HG03103 (cell line): ENCODE measurements at regions not wholly inside any gene's neighbourhood (a gene's known extent, or its start where the extent isn't known, plus 50 kb on each side); places are given as distances from the start of the nearest gene placed in this dataset.

ENCODE experiments used
- ATAC-seq: cut with Tn5 transposase; IDR thresholded peaks from one replicate; pipeline ENCODE4 v1.9.1; 2021; ENCODE audit warnings: low read depth; ENCODE audit not compliant: unreplicated experiment

DNA sequence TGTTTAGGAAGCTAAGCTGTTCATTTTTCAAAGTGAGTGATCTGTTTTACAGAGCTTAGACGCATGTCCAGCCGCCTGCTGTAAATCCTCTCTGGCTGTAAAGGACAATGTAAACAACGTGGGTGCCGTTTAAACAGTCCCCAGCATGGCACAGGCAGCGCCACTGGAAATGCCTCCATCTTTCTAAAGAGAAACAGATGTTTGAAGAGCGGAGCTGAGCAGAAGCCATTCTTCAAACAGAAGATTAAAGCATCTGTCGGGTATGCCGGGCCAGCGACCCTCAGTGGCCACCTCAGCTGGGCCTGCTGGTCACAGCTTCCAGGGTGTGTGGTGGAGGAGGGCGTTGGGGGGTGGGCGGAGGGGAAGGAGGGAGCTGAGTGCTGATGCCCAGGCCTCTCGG is 138.6 kb downstream of the ERMARD start:
- no peak for ATAC-seq

DNA sequence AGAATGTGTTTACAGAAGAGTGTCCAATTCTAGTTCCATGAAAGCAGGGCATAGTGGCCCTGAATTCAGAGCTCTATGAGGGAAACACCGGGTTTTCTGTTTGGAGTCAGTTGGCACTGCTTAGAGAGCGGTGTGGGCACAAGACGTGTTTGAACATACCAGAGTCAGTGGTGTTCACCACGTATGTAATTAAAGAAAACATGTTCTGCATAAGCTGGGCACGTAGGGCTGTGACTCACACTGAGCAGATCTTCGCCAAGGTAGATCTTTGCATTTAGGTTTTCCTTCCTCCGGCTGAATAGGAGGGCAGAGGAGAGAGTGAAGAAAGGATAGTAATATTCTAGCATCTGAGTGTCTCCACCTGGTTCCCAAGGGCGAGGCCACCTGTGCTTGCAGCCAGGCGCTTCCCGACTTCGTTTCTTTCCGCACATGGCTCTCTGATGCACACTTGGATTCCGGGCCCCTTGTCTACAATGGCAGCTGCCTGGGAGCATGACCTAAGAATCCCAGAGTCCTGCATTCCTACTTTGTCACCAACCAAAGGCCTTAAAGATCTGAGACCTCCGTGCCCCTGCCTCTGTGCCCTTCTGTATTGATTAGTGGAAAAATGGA is 136.2 kb downstream of the ERMARD start:
- ATAC-seq: no peak

DNA sequence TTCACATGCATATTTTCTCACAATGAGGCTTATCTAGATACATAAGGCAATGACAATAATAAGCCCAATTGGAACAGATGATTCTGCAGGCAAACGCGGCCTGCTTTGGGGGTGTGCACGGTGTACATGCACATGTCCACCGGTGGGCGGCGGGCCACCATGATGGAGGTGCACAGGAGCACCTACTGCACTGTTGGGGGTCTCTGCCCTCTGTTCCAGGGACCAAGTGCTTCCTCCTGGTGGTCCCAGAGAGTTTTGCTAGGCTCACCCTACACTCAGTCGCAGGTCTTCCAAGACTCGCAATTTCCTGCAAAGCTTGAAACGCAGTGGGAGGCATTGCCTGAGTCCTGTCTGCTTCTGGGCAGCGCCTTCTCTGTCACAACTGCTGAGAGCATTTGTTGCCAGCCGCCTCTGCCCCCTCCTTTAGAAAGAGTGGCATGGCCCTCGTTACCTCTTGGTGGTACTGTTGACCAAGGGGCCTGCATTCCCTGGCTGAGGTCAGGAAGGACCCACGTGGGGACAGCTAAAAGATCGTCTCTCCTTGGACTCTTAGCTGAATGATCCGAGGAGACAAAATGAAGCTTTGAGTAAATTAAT is 135.3 kb downstream of the ERMARD start:
- ATAC-seq: no peak

DNA sequence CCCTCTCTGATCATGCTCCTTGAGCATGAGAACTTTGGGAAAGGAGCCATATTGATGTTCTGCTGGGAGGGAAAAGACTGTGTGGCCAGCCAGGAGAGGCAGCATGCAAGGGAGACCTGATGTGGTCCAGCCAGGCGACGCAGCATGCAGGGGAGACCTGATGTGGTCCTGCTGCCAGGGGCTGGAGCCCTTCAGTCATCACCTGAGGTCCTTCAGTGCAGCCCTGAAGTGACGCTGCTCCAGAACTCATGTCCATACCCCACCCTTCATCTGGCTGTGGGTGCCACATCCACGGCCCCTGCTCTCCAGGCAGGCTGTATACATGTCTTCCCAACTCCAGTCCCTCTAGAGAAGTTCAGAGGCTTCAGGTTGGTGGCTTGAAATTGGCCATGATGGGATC is 134.4 kb downstream of the ERMARD start:
- ATAC-seq: no peak

DNA sequence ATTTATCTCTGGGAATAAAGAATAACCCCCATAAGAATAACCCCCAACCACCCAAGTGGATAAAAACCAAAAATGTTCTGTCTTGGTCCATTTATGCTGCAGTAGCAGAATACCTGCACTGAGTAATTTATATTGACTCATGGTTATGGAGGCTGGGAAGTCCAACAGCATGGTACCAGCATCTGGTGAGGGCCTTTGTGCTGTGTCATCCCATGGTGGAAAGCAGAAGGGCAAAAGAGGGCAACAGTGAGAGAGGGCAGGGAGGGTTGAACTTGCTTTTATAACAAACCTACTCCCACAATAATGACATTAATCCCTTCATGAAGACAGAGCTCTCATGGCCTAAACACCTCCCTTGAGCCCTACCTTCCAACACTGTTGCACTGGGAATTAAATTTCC is 133.7 kb downstream of the ERMARD start:
- ATAC-seq: no peak

DNA sequence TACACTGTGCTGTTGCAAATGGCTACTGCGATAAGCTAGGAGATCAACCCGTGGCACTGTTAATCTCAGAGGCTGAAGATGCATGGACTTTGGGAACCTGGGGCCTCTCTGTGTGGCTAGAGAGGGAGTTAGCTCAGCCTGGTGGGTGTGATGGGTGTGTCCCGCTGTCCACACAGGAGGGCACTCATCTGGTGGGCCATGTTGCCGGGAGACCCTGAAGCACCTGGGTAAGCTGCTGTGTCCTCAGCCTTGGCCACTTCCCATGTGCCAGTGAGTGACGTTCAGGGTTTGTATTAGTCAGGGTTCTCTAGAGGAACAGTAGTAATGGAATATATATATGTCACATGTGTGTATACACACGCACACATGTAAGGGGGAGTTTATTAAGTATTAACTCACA is 132.7 kb downstream of the ERMARD start:
- ATAC-seq: no peak

DNA sequence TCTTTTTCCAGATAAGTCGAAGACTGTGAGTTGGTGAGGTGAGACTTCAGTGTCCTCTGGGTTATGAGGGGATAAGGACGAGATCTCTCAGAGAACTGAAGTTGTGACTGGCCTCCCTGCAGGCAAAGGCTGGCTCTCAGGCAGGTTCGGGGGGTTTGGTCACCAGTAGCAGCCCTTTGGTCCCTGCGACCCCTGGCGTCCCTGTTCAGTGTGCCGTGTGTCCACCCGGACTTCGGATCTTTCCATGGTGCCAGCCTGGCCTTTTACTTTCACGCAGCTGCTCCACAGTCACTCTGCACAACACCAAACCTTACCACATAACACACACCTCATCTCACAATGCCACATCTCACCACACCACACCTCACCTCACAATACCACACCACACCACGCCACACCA is 131.9 kb downstream of the ERMARD start:
- ATAC-seq: no peak

DNA sequence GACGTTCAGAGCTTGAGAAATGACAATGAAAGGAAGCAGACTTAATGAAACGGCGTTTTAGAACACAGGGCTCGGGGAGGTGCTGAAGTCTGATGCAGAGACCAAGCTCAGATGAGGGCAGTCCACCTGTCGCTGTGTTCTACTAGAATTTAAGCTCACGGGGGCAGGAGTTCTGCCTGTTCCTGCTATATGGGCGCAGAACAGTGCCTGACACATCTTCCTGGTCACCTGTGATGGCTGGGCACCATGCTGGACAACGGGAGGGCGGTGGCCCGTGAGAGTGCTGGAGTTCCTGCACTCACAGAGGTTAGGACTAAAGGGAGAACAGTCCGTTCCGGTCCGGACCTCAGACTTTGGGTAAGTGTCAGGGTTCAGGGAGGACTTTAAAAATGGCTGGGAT is 130.6 kb downstream of the ERMARD start:
- no peak for ATAC-seq

DNA sequence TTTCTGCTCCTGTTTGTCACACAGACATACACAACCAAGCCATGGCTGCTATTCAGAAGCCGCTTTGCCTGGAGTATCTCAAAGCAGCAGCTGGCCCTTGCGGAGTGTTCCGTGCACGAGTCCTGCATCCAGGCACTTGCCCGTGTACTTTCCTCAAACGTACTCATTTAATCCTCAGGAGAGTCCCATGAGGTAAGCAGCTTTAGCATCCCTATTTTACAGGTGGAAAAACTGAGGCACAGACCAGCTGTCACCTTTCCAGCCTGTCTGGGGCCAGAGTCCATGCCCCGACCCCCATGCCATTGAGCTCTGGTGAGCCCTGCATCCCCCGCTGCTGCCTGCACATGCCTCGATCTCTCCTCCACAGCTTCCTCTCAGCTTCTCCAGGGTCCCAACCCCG is 130.0 kb downstream of the ERMARD start:
- ATAC-seq: no peak

DNA sequence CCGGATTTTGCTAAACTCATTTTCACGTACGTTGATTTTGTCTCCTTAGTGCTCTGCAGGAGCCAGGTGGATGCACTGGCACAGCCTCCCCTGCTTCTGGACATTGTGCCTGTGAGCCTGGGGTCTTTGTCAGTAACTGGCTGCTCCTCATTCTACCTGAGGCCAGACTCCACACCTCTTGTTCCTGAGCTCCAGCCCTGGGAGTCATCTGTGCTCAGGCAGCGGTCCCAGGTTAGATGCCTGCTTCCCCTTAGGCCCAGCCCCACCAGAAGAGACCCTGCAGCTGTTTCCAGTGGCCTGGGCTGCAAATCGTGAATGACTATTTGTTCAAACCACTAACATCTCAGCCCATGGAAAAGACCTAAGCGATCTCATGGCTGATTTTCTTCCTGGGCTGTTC is 129.1 kb downstream of the ERMARD start:
- no peak for ATAC-seq

DNA sequence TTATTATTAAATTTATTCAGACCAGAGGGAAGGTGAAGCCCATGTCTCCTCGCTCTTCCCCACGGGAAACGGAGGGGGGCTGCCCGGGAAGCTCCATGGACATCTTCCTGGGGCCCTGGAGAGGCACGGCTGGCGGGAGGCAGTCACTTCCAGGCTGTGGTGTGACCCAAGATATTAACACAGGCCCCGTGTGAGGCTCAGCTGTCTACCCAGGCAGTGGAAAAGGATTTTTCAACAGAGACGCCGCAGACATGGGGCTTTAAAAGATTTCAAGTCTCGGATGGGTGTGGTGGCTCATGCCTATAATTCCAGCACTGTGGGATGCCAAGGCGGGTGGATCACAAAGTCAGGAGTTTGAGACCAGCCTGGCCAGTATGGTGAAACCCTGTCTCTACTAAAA is 117.9 kb downstream of the ERMARD start:
- no peak for ATAC-seq

DNA sequence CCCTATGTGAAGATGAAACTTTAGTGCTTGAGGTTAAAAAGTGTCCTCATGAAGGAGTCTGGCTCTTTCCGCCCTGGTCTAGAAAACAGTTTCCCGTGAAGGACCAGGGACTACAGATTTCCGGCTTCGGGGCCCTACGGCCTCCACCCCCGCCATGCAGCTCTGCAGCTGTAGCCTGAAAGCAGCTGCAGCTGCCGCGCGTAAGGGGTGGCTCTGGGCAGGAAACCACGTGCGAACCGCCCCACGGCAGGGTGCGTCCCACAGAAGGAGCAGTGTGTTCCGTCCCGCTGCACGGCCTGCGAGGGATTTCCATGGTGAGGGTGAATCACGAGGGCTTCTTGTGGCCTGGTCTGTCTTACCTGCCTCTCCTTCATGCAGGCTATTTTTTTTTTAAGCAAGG is 117.0 kb downstream of the ERMARD start:
- no peak for ATAC-seq

DNA sequence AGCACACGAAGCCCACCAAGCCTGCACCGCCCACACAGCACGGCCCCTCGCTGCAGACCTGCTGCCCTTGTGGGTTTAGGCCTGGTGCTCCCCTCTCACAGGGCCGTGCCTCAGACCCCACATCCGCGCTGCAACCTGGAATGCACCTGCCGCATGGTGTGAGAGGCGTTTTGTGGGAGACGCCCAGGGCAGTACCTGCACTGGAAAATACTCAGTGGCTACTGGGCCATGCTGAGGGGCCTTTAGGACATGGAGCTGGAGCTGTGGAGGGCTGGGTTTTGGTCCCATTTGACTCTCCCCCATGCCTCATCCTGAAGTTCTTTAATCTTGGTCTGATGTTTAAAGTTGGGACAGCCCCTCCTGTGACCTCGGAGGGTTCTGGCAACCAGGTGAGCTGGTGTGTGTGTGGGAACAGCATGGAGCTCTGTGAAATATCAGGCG is 116.3 kb downstream of the ERMARD start:
- ATAC-seq: no peak

DNA sequence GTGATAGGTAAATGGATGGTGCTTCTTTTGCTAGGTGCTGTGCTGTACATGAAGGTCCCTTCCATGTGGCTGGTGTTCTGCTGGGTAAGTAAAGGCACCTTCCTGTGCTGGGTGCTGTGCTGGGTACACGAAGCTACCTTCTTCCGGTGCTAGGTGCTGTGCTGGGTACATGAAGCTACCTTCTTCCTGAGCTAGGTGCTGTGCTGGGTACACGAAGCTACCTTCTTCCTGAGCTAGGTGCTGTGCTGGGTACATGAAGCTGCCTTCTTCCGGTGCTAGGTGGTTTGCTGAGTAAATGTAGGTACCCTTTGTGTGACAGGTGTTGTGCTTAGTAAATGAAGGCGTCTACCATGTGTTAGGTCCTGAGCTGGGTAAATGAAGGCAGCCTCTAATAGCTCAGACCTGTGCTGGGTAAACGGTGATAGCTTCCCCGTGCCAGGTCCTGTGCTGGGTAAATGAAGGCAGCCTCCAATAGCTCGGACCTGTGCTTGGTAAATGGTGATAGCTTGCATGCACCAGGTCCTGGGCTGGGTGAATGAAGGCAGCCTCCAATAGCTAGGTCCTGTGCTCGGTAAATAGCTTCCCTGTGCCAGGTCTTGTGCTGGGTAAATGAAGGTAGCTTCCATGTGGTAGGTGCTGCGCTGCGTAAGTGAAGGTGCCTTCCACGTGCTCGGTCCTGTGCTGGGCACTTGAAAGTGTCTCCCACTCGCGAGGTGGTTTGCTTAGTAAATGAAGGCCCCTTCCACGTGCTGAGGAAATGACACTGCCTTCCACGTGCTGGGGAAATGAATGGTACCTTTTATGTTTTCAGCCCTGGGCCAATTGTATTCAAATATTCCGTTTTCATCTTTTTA is 115.5 kb downstream of the ERMARD start:
- ATAC-seq: no peak

DNA sequence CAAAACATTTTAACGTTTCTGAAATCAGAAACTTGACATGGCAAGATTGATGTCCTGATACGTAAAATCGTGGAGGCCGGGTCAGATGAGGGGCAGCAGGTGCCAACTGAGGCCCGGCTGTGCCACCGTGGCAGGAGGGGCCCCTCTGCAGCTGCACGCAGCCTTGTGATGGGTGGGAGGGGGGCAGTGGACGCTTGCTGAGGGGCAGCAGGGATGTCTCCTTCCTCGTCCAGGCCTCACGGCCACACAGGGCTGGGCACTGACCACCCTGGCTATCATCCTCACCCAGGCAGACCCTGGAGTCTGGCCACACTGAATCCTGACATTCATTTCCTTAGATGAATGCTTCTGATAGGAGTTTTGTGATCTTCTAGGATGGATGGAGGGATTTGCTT is 114.7 kb downstream of the ERMARD start:
- no peak for ATAC-seq

DNA sequence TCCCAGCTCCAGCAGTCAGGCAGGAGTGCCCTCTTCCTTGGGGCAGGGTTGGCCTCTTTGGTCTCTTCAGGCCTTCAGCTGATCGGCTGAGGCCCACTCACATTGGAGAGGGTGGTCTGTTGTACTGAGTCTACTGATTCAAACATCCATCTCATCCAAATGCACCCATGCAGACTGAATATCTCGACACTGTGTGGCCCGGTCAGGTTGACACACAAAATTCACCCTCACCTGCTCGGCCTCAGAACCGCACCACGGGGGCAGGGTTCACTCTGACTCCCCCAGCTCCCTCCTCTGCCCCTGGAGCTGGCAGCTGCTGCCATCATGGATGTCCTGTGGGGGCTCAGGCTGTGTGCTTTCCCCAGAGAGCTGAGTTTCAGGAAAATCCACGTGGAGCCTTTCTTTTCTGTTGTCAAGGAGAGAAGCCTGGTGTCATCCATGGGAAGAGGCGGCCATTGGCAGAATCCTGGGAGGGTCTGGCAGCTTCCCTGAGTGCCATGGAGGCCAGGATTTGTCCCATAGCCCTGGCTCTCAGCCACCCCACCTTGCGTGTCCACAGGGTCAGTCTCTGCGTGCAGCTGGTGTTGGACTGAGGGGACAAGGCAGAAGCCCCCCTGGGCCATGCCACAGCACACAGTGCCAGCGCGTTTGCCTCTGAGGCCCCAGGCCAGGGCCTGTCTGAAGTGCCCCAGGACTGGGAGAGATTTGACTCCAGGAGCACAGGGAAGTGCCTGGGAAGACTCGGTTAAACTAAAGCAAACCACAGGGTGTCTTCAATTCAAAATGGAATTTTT is 114.1 kb downstream of the ERMARD start:
- no peak for ATAC-seq

DNA sequence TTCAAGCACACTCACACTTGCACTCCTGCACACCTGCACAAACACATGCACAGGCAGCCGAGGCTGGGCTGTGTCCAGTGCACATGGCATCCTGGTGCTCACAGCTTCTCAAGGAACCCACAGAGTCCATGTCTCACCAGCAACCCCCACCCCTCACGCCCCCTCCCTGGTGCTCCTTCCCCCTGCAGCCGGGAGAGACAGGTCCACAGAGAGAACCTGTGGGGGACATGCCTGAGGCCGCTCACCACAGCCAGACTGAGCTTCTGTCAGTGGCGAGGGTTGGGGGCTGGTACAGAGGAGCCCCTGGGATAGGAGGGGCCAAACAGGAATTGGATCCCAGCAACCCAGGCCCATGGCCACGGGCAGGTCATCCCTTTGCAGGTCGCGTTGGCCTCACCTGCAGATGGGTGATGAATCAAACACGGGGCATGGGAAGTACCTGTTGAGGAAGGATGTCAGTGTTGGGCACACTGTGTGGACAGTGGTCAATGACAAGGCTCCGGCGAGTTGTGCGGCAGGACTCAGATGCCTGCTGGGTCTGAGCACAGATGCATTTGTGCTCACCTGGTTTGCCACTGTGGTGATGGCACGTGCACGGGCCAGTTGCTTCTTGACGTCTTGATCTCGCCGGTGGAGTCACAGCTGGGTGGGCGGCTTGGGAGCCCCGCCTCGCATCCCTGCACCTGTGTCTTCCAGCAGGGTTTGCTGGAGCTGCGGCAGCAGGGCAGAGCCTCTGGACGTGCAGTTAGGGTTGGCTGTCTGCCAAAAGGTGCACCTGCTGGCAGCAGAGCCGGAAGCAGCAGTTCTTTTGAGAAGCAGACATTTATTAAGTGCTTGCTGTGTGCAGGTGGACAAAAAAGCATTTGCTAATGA is 113.0 kb downstream of the ERMARD start:
- no peak for ATAC-seq

DNA sequence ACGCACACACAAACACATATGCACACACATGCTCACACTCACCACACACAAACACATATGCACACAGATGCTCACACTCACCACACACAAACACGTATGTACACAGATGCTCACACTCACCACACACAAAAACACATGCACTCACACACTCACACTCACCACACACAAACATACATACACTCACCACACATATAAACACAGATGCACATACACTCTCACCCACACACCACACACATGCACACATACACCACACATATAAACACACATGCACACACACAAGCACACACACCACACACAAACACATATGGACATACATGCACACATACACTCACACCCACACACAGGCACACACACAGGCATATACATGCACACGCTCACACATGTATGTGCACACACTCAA is 112.3 kb downstream of the ERMARD start:
- ATAC-seq: no peak

DNA sequence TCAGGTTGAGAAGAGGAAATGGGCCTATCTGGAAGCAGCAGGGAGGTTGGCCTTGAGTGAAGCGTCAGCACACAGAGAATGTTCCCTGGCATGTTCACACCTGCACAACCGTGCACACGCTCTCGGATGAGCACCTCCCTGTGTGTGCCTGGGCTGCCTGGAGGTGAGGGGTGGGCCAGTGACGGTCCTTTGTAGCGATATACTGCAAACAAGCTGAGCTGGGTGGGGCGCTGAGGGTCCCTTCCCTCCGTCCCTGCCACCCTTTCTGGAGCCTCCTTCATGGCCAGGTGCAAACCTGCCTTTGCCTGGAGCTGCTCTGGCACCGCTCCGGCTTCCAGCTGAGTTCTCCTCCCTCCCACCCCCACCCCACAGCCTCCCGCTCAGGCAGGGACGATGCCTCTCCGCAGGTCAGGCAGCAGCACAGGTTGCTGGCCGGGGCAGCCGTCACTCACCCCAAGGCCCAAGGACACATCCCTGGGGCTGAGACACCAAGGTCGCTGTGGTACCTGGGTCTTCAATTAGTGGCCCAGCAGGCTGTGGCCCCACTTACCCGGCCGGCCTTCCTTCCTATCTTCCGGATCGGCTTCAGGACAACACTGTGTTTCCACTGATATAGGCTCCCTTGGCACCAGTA is 111.6 kb downstream of the ERMARD start:
- no peak for ATAC-seq
